PFSK-1 (cell line): ENCODE measurements at regions not wholly inside any gene's neighbourhood (a gene's known extent, or its start where the extent isn't known, plus 50 kb on each side); places are given as distances from the start of the nearest gene placed in this dataset.

Experiments
- FOXP2 ChIP-seq: optimal IDR thresholded peaks from 2 replicates; pipeline ENCODE3; 2011; ENCODE audit warnings: borderline replicate concordance, control low read depth, inconsistent platforms; ENCODE audit not compliant: insufficient read depth; ENCODE audit errors: extremely low read length, extremely low read depth
- POLR2AphosphoS5 ChIP-seq: IDR thresholded peaks from 2 replicates; pipeline ENCODE4 v1.6.1; 2012; ENCODE audit warnings: low read depth, mild to moderate bottlenecking, control low read depth, low read length, moderate library complexity
- REST ChIP-seq, 2 experiments: IDR thresholded peaks; 2 replicates each; pipeline versions ENCODE4 v1.6.1 to v1.8.0; 2011 to 2012; ENCODE audit warnings: low read depth in 2 of 2, low read length in 2 of 2, control low read depth in 1 of 2, inconsistent platforms in 1 of 2, mild to moderate bottlenecking in 1 of 2, moderate library complexity in 1 of 2; ENCODE audit not compliant: insufficient read depth in 1 of 2
- SIN3A ChIP-seq: IDR thresholded peaks from 2 replicates; pipeline ENCODE4 v1.6.1; 2012; ENCODE audit warnings: mild to moderate bottlenecking, low read length, moderate library complexity, borderline replicate concordance; ENCODE audit not compliant: insufficient read depth
- TAF1 ChIP-seq: IDR thresholded peaks from 2 replicates; pipeline ENCODE4 v1.6.1; 2012; ENCODE audit warnings: low read length, control low read depth, borderline replicate concordance; ENCODE audit not compliant: insufficient read depth

- TF ChIP-seq POLR2AphosphoS5 (no peak), SIN3A (no peak), REST (IDR thresholded peaks at IDR 0.05; ENCODE audit: insufficient read depth in 1 of 2, low read depth in 2 of 2, low read length in 2 of 2) (no peak), TAF1 (no peak), FOXP2 (no peak)
Measured at GRCh38 chr6:98308564-98308963, 525.8 kb upstream of the POU3F2 start.
